GM23248 (cell line): ENCODE measurements at regions not wholly inside any gene's neighbourhood (a gene's known extent, or its start where the extent isn't known, plus 50 kb on each side); places are given as distances from the start of the nearest gene placed in this dataset.
A peak's percentile ranks its signal among the peaks of the same experiment; 100 is the strongest.

Experiments
- DNase-seq: peaks from one replicate; pipeline ENCODE4 v3.0.0-alpha.2; 2015
- H2AFZ ChIP-seq: fragments of 200-600 bp; sonication (generic); 2 replicates; pipeline ENCODE4 v1.6.1; 2016; ENCODE audit warnings: antibody characterized with exemption
- H3F3A ChIP-seq: fragments of 200-600 bp; sonication (generic); 2 replicates; pipeline ENCODE4 v1.6.1; 2016; ENCODE audit warnings: mild to moderate bottlenecking, antibody characterized with exemption, mixed run types; ENCODE audit not compliant: insufficient read depth
- H3K27ac ChIP-seq: fragments of 200-600 bp; sonication (generic); 2 replicates; pipeline ENCODE4 v1.5.1; 2016; ENCODE audit warnings: mild to moderate bottlenecking
- H3K27me3 ChIP-seq: fragments of 200-600 bp; sonication (generic); replicated peaks from 2 replicates; pipeline ENCODE4 v1.6.1; 2016; ENCODE audit warnings: mild to moderate bottlenecking; ENCODE audit not compliant: insufficient read depth
- H3K36me3 ChIP-seq: fragments of 200-600 bp; sonication (generic); 2 replicates; pipeline ENCODE4 v1.6.1; 2016; ENCODE audit warnings: low read depth, mild to moderate bottlenecking
- H3K4me1 ChIP-seq: fragments of 200-600 bp; sonication (generic); 2 replicates; pipeline ENCODE4 v1.6.1; 2016; ENCODE audit warnings: mild to moderate bottlenecking; ENCODE audit not compliant: insufficient read depth
- H3K4me2 ChIP-seq: fragments of 200-600 bp; sonication (generic); one replicate; pipeline ENCODE4 v1.6.1; 2016; ENCODE audit warnings: mild to moderate bottlenecking; ENCODE audit not compliant: unreplicated experiment
- H3K4me3 ChIP-seq: fragments of 200-600 bp; sonication (generic); 2 replicates; pipeline ENCODE4 v1.5.1; 2016; ENCODE audit warnings: mild to moderate bottlenecking
- H3K79me2 ChIP-seq: fragments of 200-600 bp; sonication (generic); 2 replicates; pipeline ENCODE4 v1.6.1; 2016; ENCODE audit warnings: mild to moderate bottlenecking; ENCODE audit not compliant: insufficient read depth
- H3K9ac ChIP-seq: fragments of 200-600 bp; sonication (generic); 2 replicates; pipeline ENCODE4 v1.6.1; 2016; ENCODE audit warnings: mild to moderate bottlenecking
- H3K9me2 ChIP-seq: fragments of 200-600 bp; sonication (generic); 2 replicates; pipeline ENCODE4 v1.6.1; 2016; ENCODE audit warnings: mixed run types, mild to moderate bottlenecking, moderate library complexity; ENCODE audit not compliant: insufficient read depth
- H3K9me3 ChIP-seq: fragments of 200-600 bp; sonication (generic); one replicate; pipeline ENCODE4 v1.6.1; 2017; ENCODE audit warnings: low read depth
- H4K20me1 ChIP-seq: fragments of 200-600 bp; sonication (generic); 2 replicates; pipeline ENCODE4 v1.6.0; 2016; ENCODE audit not compliant: insufficient read depth
- EZH2 ChIP-seq: fragments of 200-600 bp; sonication (generic); IDR thresholded peaks from 2 replicates; pipeline ENCODE4 v1.6.1; 2018; ENCODE audit warnings: antibody characterized with exemption, mild to moderate bottlenecking; ENCODE audit not compliant: insufficient read depth, poor library complexity, severe bottlenecking
- EZH2phosphoT487 ChIP-seq: fragments of 200-600 bp; sonication (generic); IDR thresholded peaks from 2 replicates; pipeline ENCODE4 v1.6.1; 2018; ENCODE audit warnings: antibody characterized with exemption, moderate library complexity, mild to moderate bottlenecking, low read depth; ENCODE audit not compliant: insufficient read depth
- WGBS, 2 experiments: methylation state at CpG; one replicate each; pipeline ENCODE4 v1.1.6; 2015 to 2017; ENCODE audit warnings: low lambda C conversion rate in 2 of 2, low coverage in 1 of 2; ENCODE audit errors: missing lambda C conversion rate in 2 of 2; 5-methylcytosine and 5-hydroxymethylcytosine counted together
- in situ Hi-C: fragments of 300-500 bp; cut with MboI; formaldehyde crosslinking; loops from 2 replicates; pipeline ENCODE4 v1.15.0; 2020

DNA sequence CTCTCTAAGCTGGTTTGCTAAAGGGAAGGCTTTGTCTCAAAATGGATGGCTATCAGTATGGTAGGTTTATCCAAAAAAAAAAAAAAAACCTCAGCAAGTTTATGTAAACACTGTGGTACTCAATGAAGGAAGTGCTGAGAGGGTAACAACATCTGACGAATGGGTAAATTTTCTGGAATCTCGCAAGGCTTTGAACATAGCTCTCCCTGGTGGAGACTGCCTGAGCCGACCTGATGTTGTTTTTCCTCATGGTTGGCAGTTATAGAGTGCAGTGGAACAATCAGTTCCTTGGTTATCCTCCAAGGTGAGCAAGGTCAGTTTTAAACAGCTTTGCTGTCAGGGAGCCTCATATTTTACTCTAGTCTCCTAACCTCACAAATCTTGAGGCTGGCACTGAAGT, 94.6 kb downstream of the ZPLD1 start:
- Histone ChIP-seq H3K27me3 (peaks cover 4% of the 10 kb centered on the region; the same call in 1 of the 2 replicates), H3K36me3 (no peaks in the 10 kb centered on the region), H3K79me2 (no peaks in the 10 kb centered on the region), H3F3A (no peaks in the 10 kb centered on the region), H3K27ac (no peak overlapping the region), H4K20me1 (no peaks in the 10 kb centered on the region), H3K9me3 (no peaks in the 10 kb centered on the region), H2AFZ (no peak overlapping the region), H3K4me3 (no peak overlapping the region), H3K9ac (no peak overlapping the region), H3K4me1 (no peaks in the 10 kb centered on the region), H3K4me2 (no peak overlapping the region), H3K9me2 (no peaks in the 10 kb centered on the region)
- in situ Hi-C loops, result loop anchor here (25.0 kb wide), 1 partner anchor 717 kb away; no protein-coding TSS in a partner anchor
- 13 to 23% methylated on average over 3 of the region's 3 CpGs for WGBS, 2 experiments
- TF ChIP-seq EZH2, result no peak
- no peak for TF ChIP-seq EZH2phosphoT487
- peak; percentile 22 for DNase-seq

GRCh38 chr3:102530415-102531181, 95.8 kb downstream of the ZPLD1 start:
- WGBS, 2 experiments, result 31 to 32% methylated on average over 4 of the region's 4 CpGs
- H3K4me2 ChIP-seq, result no peak overlapping the region
- no peaks in the 10 kb centered on the region for H3K79me2 ChIP-seq
- no peak overlapping the region for H3K4me3 ChIP-seq
- in situ Hi-C loops, result loop anchor here (25.0 kb wide), 1 partner anchor 718 kb away; no protein-coding TSS in a partner anchor
- no peaks in the 10 kb centered on the region for H3F3A ChIP-seq
- no peak overlapping the region for H3K9ac ChIP-seq
- H2AFZ ChIP-seq, result no peak overlapping the region
- H3K9me2 ChIP-seq, result no peaks in the 10 kb centered on the region
- no peak overlapping the region for H3K27ac ChIP-seq
- DNase-seq, result peak; percentile 40
- no peaks in the 10 kb centered on the region for H4K20me1 ChIP-seq
- no peak for TF ChIP-seq EZH2phosphoT487
- TF ChIP-seq EZH2, result no peak
- peaks cover 4% of the 10 kb centered on the region; the same call in 1 of the 2 replicates for H3K27me3 ChIP-seq
- no peaks in the 10 kb centered on the region for H3K36me3 ChIP-seq
- H3K4me1 ChIP-seq, result no peaks in the 10 kb centered on the region
- H3K9me3 ChIP-seq, result no peaks in the 10 kb centered on the region

DNA sequence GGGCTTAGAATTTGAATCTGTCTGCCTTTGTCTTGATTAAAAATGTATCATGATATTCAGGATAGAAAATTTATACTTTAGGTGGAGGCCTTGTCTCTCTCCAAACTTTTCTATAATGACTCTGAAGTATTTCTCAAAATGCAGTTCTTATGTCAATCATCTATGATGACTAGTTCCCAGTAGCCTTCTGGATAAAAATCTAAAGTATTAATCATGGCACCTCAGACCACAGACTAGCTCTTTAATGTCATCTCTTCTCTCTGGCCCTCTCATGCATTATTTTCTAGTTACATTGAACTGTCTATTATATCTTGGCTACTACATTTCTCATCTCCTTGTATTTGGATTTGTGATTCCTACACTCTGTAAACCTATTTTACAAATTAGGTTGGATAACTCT, 96.9 kb downstream of the ZPLD1 start:
- H3K27me3 ChIP-seq, result peaks cover 4% of the 10 kb centered on the region; the same call in 1 of the 2 replicates
- no peaks in the 10 kb centered on the region for H3K4me1 ChIP-seq
- DNase-seq, result no peak
- no peak overlapping the region for H3K4me2 ChIP-seq
- H3K27ac ChIP-seq, result no peak overlapping the region
- H3K9me3 ChIP-seq, result no peaks in the 10 kb centered on the region
- no peaks in the 10 kb centered on the region for H3K36me3 ChIP-seq
- no peaks in the 10 kb centered on the region for H4K20me1 ChIP-seq
- H2AFZ ChIP-seq, result no peak overlapping the region
- TF ChIP-seq EZH2phosphoT487 (no peak), EZH2 (no peak)
- no peaks in the 10 kb centered on the region for H3K9me2 ChIP-seq
- H3K79me2 ChIP-seq, result no peaks in the 10 kb centered on the region
- H3K4me3 ChIP-seq, result no peak overlapping the region
- in situ Hi-C loops, result loop anchor here (25.0 kb wide), 1 partner anchor 719 kb away; no protein-coding TSS in a partner anchor
- no peaks in the 10 kb centered on the region for H3F3A ChIP-seq
- H3K9ac ChIP-seq, result no peak overlapping the region

GRCh38 chr3:102532901-102533300, 98.1 kb downstream of the ZPLD1 start:
- WGBS, 2 experiments, result 44 to 47% methylated on average over 3 of the region's 3 CpGs
- Histone ChIP-seq H4K20me1 (no peaks in the 10 kb centered on the region), H3K4me3 (no peak overlapping the region), H3K79me2 (no peaks in the 10 kb centered on the region), H3F3A (no peaks in the 10 kb centered on the region), H3K9ac (no peak overlapping the region), H3K27me3 (peaks cover 4% of the 10 kb centered on the region; the same call in 1 of the 2 replicates), H3K4me2 (no peak overlapping the region), H3K4me1 (no peaks in the 10 kb centered on the region), H3K9me3 (no peaks in the 10 kb centered on the region), H3K9me2 (no peaks in the 10 kb centered on the region), H3K27ac (no peak overlapping the region), H3K36me3 (no peaks in the 10 kb centered on the region), H2AFZ (no peak overlapping the region)
- peak; percentile 7 for DNase-seq
- in situ Hi-C loops, result loop anchor here (25.0 kb wide), 1 partner anchor 721 kb away; no protein-coding TSS in a partner anchor
- TF ChIP-seq EZH2 (no peak), EZH2phosphoT487 (no peak)
